ENCODE measurements at regions not wholly inside any gene's neighbourhood (a gene's known extent, or its start where the extent isn't known, plus 50 kb on each side); places are given as distances from the start of the nearest gene placed in this dataset.

DNA sequence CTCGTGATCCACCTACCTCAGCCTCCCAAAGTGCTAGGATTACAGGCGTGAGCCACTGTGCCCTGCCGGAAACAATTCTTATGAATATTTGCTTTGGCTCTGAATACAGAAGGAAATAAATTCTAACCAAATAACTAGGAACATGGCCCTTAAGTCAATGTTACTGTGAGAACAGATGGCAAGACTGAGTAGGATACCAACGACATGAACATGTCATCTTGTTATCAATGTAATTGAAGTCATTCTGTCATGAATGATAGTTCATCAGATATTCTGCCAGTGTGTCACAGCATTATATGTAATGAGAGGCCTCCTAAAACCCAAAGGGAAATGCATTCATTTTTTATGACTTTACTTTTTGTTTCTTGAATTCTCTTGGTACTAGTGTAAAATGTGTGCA lies 548.8 kb downstream of the MCTP2 start:
- no peak overlapping the region for H3K4me2 ChIP-seq (ENCODE audit: low read depth, low read length)
- no peak overlapping the region for H3K27ac ChIP-seq (ENCODE audit: extremely low read length, insufficient read depth, low read length)
- ChIA-PET CTCF (ENCODE audit: low intra/inter-chr PET ratio, low total read pairs) (no interaction called here), POLR2A (no interaction called here)
- H4K20me1 ChIP-seq (ENCODE audit: insufficient read depth, low read length): no peaks in the 10 kb centered on the region
- H3K27me3 ChIP-seq (ENCODE audit: control insufficient read depth in 1 of 2, insufficient read depth in 2 of 2, low read length in 2 of 2): no peaks in the 10 kb centered on the region
- DNase-seq (ENCODE audit: low spot score) (no peak), FAIRE-seq (no peak), ATAC-seq (no peak)
- H2AFZ ChIP-seq (ENCODE audit: low read length): no peak overlapping the region
- H3K4me3 ChIP-seq (replicated peaks in 1 of 3; ENCODE audit: insufficient read depth in 1 of 3, low read depth in 2 of 3, low read length in 3 of 3): no peak overlapping the region
- BruUV-seq (replicated peaks): no TSS peak
- peaks cover 55% of the 10 kb centered on the region for H3K9me3 ChIP-seq (ENCODE audit: low read length)
- H3K4me1 ChIP-seq (ENCODE audit: insufficient read depth, low read length): no peaks in the 10 kb centered on the region
- H3K9ac ChIP-seq (ENCODE audit: insufficient read depth, low read depth, low read length): no peak overlapping the region
- WGBS (ENCODE audit: low lambda C conversion rate): 25% methylated on average over 4 of the region's 4 CpGs
- no peaks in the 10 kb centered on the region for H3K36me3 ChIP-seq (replicated peaks in 1 of 2; ENCODE audit: control insufficient read depth in 1 of 2, insufficient read depth in 2 of 2, low read length in 2 of 2)
- H3K79me2 ChIP-seq (ENCODE audit: insufficient read depth, low read length): no peaks in the 10 kb centered on the region
- intact Hi-C loops (cut with micrococcal nuclease; ENCODE audit: unreplicated experiment) (no loop called here), in situ Hi-C loops (cut with HindIII; ENCODE audit: extremely low pct_ligation_motif_present, low pct_unique_long_range_greater_than_20kb) (no loop called here)
- TF ChIP-seq BCL6 (CRISPR knock-in tag; IDR thresholded peaks at IDR 0.05) (no peak), ZBTB42 (CRISPR knock-in tag; IDR thresholded peaks at IDR 0.05) (no peak), KAT7 (CRISPR knock-in tag; IDR thresholded peaks at IDR 0.05; ENCODE audit: borderline replicate concordance) (no peak), ZNF296 (CRISPR knock-in tag; conservative IDR thresholded peaks at IDR 0.05) (no peak), HNF4A (CRISPR knock-in tag; IDR thresholded peaks at IDR 0.05) (no peak), GATA4 (IDR thresholded peaks at IDR 0.05; ENCODE audit: borderline replicate concordance, low read depth) (no peak)
- TF ChIP-seq, protein P1, sequence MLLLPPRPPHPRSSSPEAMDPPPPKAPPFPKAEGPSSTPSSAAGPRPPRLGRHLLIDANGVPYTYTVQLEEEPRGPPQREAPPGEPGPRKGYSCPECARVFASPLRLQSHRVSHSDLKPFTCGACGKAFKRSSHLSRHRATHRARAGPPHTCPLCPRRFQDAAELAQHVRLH (CRISPR knock-in tag; IDR thresholded peaks at IDR 0.05; ENCODE audit: borderline replicate concordance, low read depth): no peak
- TF ChIP-seq, protein P2, sequence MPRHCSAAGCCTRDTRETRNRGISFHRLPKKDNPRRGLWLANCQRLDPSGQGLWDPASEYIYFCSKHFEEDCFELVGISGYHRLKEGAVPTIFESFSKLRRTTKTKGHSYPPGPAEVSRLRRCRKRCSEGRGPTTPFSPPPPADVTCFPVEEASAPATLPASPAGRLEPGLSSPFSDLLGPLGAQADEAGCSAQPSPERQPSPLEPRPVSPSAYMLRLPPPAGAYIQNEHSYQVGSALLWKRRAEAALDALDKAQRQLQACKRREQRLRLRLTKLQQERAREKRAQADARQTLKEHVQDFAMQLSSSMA (CRISPR knock-in tag; IDR thresholded peaks at IDR 0.05): no peak
- TF ChIP-seq, protein P3, sequence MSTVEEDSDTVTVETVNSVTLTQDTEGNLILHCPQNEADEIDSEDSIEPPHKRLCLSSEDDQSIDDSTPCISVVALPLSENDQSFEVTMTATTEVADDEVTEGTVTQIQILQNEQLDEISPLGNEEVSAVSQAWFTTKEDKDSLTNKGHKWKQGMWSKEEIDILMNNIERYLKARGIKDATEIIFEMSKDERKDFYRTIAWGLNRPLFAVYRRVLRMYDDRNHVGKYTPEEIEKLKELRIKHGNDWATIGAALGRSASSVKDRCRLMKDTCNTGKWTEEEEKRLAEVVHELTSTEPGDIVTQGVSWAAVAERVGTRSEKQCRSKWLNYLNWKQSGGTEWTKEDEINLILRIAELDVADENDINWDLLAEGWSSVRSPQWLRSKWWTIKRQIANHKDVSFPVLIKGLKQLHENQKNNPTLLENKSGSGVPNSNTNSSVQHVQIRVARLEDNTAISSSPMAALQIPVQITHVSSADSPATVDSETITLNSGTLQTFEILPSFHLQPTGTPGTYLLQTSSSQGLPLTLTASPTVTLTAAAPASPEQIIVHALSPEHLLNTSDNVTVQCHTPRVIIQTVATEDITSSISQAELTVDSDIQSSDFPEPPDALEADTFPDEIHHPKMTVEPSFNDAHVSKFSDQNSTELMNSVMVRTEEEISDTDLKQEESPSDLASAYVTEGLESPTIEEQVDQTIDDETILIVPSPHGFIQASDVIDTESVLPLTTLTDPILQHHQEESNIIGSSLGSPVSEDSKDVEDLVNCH (CRISPR knock-in tag; IDR thresholded peaks at IDR 0.05): no peak
